ENCODE measurements at regions not wholly inside any gene's neighbourhood (a gene's known extent, or its start where the extent isn't known, plus 50 kb on each side); places are given as distances from the start of the nearest gene placed in this dataset.

- FAIRE-seq (no peak), DNase-seq (ENCODE audit: insufficient read length, low spot score) (no peak)
- no peak for TF ChIP-seq PAX5 (IDR thresholded peaks at IDR 0.05; ENCODE audit: insufficient read depth, low read length, severe bottlenecking)
- no peak for TF ChIP-seq POU2F2 (IDR thresholded peaks at IDR 0.05; ENCODE audit: low read depth, low read length)
- no peak for TF ChIP-seq POLR2AphosphoS5 (IDR thresholded peaks at IDR 0.05; ENCODE audit: low read depth, low read length)
- TF ChIP-seq POLR2A (IDR thresholded peaks at IDR 0.05; ENCODE audit: low read depth, low read length): no peak
- TF ChIP-seq TAF1 (IDR thresholded peaks at IDR 0.05; ENCODE audit: low read depth, low read length): no peak
- no peak for TF ChIP-seq SPI1 (IDR thresholded peaks at IDR 0.05; ENCODE audit: low read depth, low read length)
Observed at GRCh38 chr1:181169281-181169865, 80.9 kb downstream of the IER5 start.

GRCh38 chr1:181170194-181170593, 81.7 kb downstream of the IER5 start:
- FAIRE-seq (no peak), DNase-seq (ENCODE audit: insufficient read length, low spot score) (no peak)
- no peak for TF ChIP-seq TAF1 (IDR thresholded peaks at IDR 0.05; ENCODE audit: low read depth, low read length)
- TF ChIP-seq SPI1 (IDR thresholded peaks at IDR 0.05; ENCODE audit: low read depth, low read length): no peak
- no peak for TF ChIP-seq POLR2A (IDR thresholded peaks at IDR 0.05; ENCODE audit: low read depth, low read length)
- TF ChIP-seq POLR2AphosphoS5 (IDR thresholded peaks at IDR 0.05; ENCODE audit: low read depth, low read length): no peak
- TF ChIP-seq POU2F2 (IDR thresholded peaks at IDR 0.05; ENCODE audit: low read depth, low read length): no peak
- no peak for TF ChIP-seq PAX5 (IDR thresholded peaks at IDR 0.05; ENCODE audit: insufficient read depth, low read length, severe bottlenecking)

- DNase-seq (ENCODE audit: insufficient read length, low spot score) (no peak), FAIRE-seq (no peak)
- TF ChIP-seq POLR2A (IDR thresholded peaks at IDR 0.05; ENCODE audit: low read depth, low read length) (no peak), PAX5 (IDR thresholded peaks at IDR 0.05; ENCODE audit: insufficient read depth, low read length, severe bottlenecking) (no peak), POU2F2 (IDR thresholded peaks at IDR 0.05; ENCODE audit: low read depth, low read length) (no peak), SPI1 (IDR thresholded peaks at IDR 0.05; ENCODE audit: low read depth, low read length) (no peak), POLR2AphosphoS5 (IDR thresholded peaks at IDR 0.05; ENCODE audit: low read depth, low read length) (no peak)
Observed at GRCh38 chr1:181172082-181172481, 83.6 kb downstream of the IER5 start.

GRCh38 chr1:181173761-181174447, 85.4 kb downstream of the IER5 start:
- DNase-seq (ENCODE audit: insufficient read length, low spot score): no peak
- FAIRE-seq: no peak

GRCh38 chr1:181174861-181175260, 86.4 kb downstream of the IER5 start:
- DNase-seq (ENCODE audit: insufficient read length, low spot score) (no peak), FAIRE-seq (no peak)
- TF ChIP-seq POU2F2 (IDR thresholded peaks at IDR 0.05; ENCODE audit: low read depth, low read length): no peak
- no peak for TF ChIP-seq POLR2AphosphoS5 (IDR thresholded peaks at IDR 0.05; ENCODE audit: low read depth, low read length)
- no peak for TF ChIP-seq PAX5 (IDR thresholded peaks at IDR 0.05; ENCODE audit: insufficient read depth, low read length, severe bottlenecking)
- TF ChIP-seq POLR2A (IDR thresholded peaks at IDR 0.05; ENCODE audit: low read depth, low read length): no peak
- no peak for TF ChIP-seq SPI1 (IDR thresholded peaks at IDR 0.05; ENCODE audit: low read depth, low read length)
- no peak for TF ChIP-seq TAF1 (IDR thresholded peaks at IDR 0.05; ENCODE audit: low read depth, low read length)

More at GRCh38 chr1:181173761-181174447, 85.4 kb downstream of the IER5 start:
- TF ChIP-seq POU2F2 (IDR thresholded peaks at IDR 0.05; ENCODE audit: low read depth, low read length): no peak
- no peak for TF ChIP-seq TAF1 (IDR thresholded peaks at IDR 0.05; ENCODE audit: low read depth, low read length)
- TF ChIP-seq POLR2A (IDR thresholded peaks at IDR 0.05; ENCODE audit: low read depth, low read length): no peak
- TF ChIP-seq SPI1 (IDR thresholded peaks at IDR 0.05; ENCODE audit: low read depth, low read length): no peak
- TF ChIP-seq POLR2AphosphoS5 (IDR thresholded peaks at IDR 0.05; ENCODE audit: low read depth, low read length): no peak
- TF ChIP-seq PAX5 (IDR thresholded peaks at IDR 0.05; ENCODE audit: insufficient read depth, low read length, severe bottlenecking): no peak

GRCh38 chr1:181175356-181175910, 86.9 kb downstream of the IER5 start:
- TF ChIP-seq POLR2A (IDR thresholded peaks at IDR 0.05; ENCODE audit: low read depth, low read length): no peak
- no peak for TF ChIP-seq SPI1 (IDR thresholded peaks at IDR 0.05; ENCODE audit: low read depth, low read length)
- no peak for TF ChIP-seq TAF1 (IDR thresholded peaks at IDR 0.05; ENCODE audit: low read depth, low read length)
- TF ChIP-seq POU2F2 (IDR thresholded peaks at IDR 0.05; ENCODE audit: low read depth, low read length): no peak
- no peak for TF ChIP-seq PAX5 (IDR thresholded peaks at IDR 0.05; ENCODE audit: insufficient read depth, low read length, severe bottlenecking)
- no peak for TF ChIP-seq POLR2AphosphoS5 (IDR thresholded peaks at IDR 0.05; ENCODE audit: low read depth, low read length)
- FAIRE-seq (no peak), DNase-seq (ENCODE audit: insufficient read length, low spot score) (no peak)

GRCh38 chr1:181175955-181176354, 87.5 kb downstream of the IER5 start:
- no peak for TF ChIP-seq POLR2A (IDR thresholded peaks at IDR 0.05; ENCODE audit: low read depth, low read length)
- TF ChIP-seq SPI1 (IDR thresholded peaks at IDR 0.05; ENCODE audit: low read depth, low read length): no peak
- no peak for TF ChIP-seq TAF1 (IDR thresholded peaks at IDR 0.05; ENCODE audit: low read depth, low read length)
- TF ChIP-seq POLR2AphosphoS5 (IDR thresholded peaks at IDR 0.05; ENCODE audit: low read depth, low read length): no peak
- no peak for TF ChIP-seq POU2F2 (IDR thresholded peaks at IDR 0.05; ENCODE audit: low read depth, low read length)
- no peak for TF ChIP-seq PAX5 (IDR thresholded peaks at IDR 0.05; ENCODE audit: insufficient read depth, low read length, severe bottlenecking)
- FAIRE-seq (no peak), DNase-seq (ENCODE audit: insufficient read length, low spot score) (no peak)

- FAIRE-seq: no peak
- DNase-seq (ENCODE audit: insufficient read length, low spot score): no peak
- no peak for TF ChIP-seq SPI1 (IDR thresholded peaks at IDR 0.05; ENCODE audit: low read depth, low read length)
Observed at GRCh38 chr1:181178241-181178879, 89.9 kb downstream of the IER5 start.

GRCh38 chr1:181179279-181179986, 90.9 kb downstream of the IER5 start:
- TF ChIP-seq POLR2A (IDR thresholded peaks at IDR 0.05; ENCODE audit: low read depth, low read length): no peak
- no peak for TF ChIP-seq POLR2AphosphoS5 (IDR thresholded peaks at IDR 0.05; ENCODE audit: low read depth, low read length)
- no peak for DNase-seq (ENCODE audit: insufficient read length, low spot score)
- no peak for FAIRE-seq

Data from GM12891 (cell line).